Activated CD4-positive, CD25-positive, alpha-beta regulatory T cell treated with anti-CD3 and anti-CD28 coated beads, Interleukin-2, amount 50 U/mL, for 72 hours (primary cell): ENCODE measurements at regions not wholly inside any gene's neighbourhood (a gene's known extent, or its start where the extent isn't known, plus 50 kb on each side); places are given as distances from the start of the nearest gene placed in this dataset.

Source experiments
- DNase-seq: peaks from one replicate; pipeline ENCODE4 v3.0.0; 2021

- peak; percentile 83 for DNase-seq
Measured at GRCh38 chr11:76721755-76722677, 51.5 kb upstream of the LRRC32 start.

GRCh38 chr11:76723142-76723541, 52.6 kb upstream of the LRRC32 start:
- no peak for DNase-seq

- DNase-seq: no peak
Measured at GRCh38 chr11:76723548-76723947, 53.0 kb upstream of the LRRC32 start.

DNA sequence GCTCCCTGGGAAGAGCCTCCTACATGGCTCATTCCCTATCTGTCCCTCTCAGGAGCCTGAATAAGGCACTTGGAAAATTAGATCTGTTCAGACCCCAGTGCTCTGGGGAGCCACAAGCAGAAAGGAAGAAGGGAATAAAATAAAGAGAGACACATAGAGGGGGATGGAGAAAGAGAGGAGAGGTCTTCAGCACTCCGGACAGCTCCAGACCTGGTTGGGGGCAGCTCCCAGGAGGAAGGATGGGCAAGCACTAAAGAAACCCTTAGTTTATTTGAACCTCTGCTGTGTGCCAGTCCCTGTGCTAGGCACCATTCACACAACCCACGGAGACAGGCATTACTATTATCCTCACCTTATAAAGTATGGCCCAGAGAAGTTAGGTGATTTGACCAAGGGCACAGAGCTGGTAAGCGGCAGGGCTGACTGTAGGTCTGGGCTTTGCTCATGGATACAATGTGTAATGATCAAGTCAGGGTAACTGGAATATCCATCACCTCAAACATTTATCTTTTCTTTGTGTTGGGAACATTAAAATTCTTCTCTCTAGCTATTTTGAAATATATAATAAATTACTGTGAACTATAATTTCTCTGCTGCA, 53.7 kb upstream of the LRRC32 start:
- DNase-seq: no peak

GRCh38 chr11:76728227-76728626, 54.9 kb upstream of the TSKU start:
- no peak for DNase-seq

DNA sequence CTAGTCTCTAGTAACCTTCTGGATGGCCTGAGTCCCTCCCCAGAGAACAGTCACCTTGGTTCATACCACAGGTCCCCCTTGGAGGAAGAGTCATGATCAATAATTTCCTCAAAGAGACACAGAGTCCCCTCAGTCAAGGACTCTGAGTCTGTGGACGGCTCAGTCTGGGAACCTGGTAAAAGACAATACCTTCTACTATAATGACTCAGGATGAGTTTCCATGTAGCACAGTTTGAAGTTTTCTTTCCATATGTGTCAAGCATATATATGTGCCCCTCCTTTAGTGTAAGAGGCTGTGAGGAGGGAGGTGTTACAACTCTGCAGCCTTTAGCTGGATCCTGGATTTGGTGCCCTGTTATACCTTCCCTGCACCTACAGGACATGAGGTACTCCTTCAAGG, 54.4 kb upstream of the TSKU start:
- no peak for DNase-seq

GRCh38 chr11:76729214-76729613, 53.9 kb upstream of the TSKU start:
- no peak for DNase-seq

DNA sequence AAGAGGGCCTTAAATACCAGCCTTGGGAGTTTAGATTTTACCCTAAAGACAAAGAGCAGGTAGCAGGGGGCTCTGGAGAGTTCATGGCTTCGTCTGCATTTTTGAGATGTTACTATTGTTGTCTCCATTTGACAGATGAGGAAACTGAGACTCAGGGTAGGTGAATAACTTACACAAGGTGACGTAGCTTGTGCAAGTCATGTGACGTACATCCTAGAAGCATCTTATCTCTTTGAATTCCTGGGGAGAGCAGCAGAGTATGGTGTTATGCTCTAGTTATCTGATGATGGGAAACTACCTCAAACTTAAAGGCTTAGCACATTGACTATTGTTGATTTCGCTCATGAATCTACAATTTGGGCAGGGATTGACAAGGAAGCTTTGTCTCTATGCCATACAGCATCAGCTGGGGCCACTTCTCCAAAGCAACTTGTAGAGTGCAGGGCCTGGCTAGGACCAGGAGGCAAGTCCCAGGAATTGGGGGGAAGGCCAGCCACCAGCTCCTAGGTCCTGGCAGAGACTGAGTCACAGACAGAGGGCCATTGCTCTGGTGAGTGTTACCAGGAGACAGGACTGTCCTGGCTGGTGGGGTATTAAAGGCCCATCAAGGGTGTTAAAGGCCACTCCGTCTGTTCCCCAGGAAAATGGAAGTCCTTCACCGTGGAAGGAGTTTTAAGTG, 52.1 kb upstream of the TSKU start:
- DNase-seq: no peak

GRCh38 chr11:76732643-76733042, 50.5 kb upstream of the TSKU start:
- no peak for DNase-seq
